A673 (cell line): ENCODE measurements at regions not wholly inside any gene's neighbourhood (a gene's known extent, or its start where the extent isn't known, plus 50 kb on each side); places are given as distances from the start of the nearest gene placed in this dataset.

Source experiments
- BruUV-seq: library from RNA; stranded (reverse); fragments of 400-500 nt; replicated peaks from 2 replicates; lab custom pipeline; 2021; lab: Mats Ljungman, UMichigan
- CTCF ChIA-PET: fragments of 300-600 bp; sonication (Branson Sonifier 250); formaldehyde crosslinking; loops from one replicate; lab custom pipeline; 2022; ENCODE audit warnings: antibody characterized with exemption; lab: Charles Lee
- POLR2A ChIA-PET: fragments of 300-600 bp; sonication (Branson Sonifier 250); formaldehyde crosslinking; loops from one replicate; lab custom pipeline; 2022; ENCODE audit warnings: antibody characterized with exemption; ENCODE audit not compliant: low non-redundant PET; lab: Charles Lee
- DNase-seq: peaks from one replicate; pipeline ENCODE4 v3.0.0-alpha.2; 2015; ENCODE audit warnings: low spot score
- H3K27ac ChIP-seq: fragments of 200-600 bp; sonication (generic); 2 replicates; pipeline ENCODE4 v1.5.1; 2016; ENCODE audit warnings: mixed run types, low read depth, mild to moderate bottlenecking, mixed read lengths, antibody characterized with exemption, low read length; ENCODE audit not compliant: poor library complexity, severe bottlenecking
- H3K27me3 ChIP-seq: fragments of 200-600 bp; sonication (generic); replicated peaks from 2 replicates; pipeline ENCODE4 v1.6.1; 2017; ENCODE audit warnings: mixed run types, low read depth, mild to moderate bottlenecking, mixed read lengths, antibody characterized with exemption, low read length; ENCODE audit not compliant: insufficient read depth, poor library complexity
- H3K36me3 ChIP-seq: fragments of 200-600 bp; sonication (generic); 2 replicates; pipeline ENCODE4 v1.6.1; 2016; ENCODE audit warnings: mixed run types, mild to moderate bottlenecking, mixed read lengths, antibody characterized with exemption, low read length; ENCODE audit not compliant: insufficient read depth, poor library complexity, severe bottlenecking
- H3K4me1 ChIP-seq: fragments of 200-600 bp; sonication (generic); 2 replicates; pipeline ENCODE4 v1.6.1; 2017; ENCODE audit warnings: mixed run types, mild to moderate bottlenecking, mixed read lengths, antibody characterized with exemption, low read length; ENCODE audit not compliant: insufficient read depth, poor library complexity, severe bottlenecking
- H3K4me3 ChIP-seq: fragments of 200-600 bp; sonication (generic); 2 replicates; pipeline ENCODE4 v1.5.1; 2016; ENCODE audit warnings: low read depth, mixed run types, mild to moderate bottlenecking, mixed read lengths, low read length; ENCODE audit not compliant: poor library complexity, severe bottlenecking
- H3K9me3 ChIP-seq: fragments of 200-600 bp; sonication (generic); 2 replicates; pipeline ENCODE4 v1.6.1; 2016; ENCODE audit warnings: mixed run types, low read depth, mild to moderate bottlenecking, mixed read lengths, antibody characterized with exemption, low read length; ENCODE audit not compliant: poor library complexity, severe bottlenecking
- EZH2 ChIP-seq: fragments of 200-600 bp; sonication (generic); IDR thresholded peaks from 2 replicates; pipeline ENCODE4 v1.6.1; 2017; ENCODE audit warnings: borderline replicate concordance, low read depth, mild to moderate bottlenecking, mixed read lengths, antibody characterized with exemption, low read length; ENCODE audit not compliant: poor library complexity, severe bottlenecking
- intact Hi-C: fragments of 100-400 bp; cut with micrococcal nuclease; formaldehyde crosslinking; loops from one replicate; pipeline ENCODE4 v1.10.0; 2022; ENCODE audit not compliant: unreplicated experiment
- TF ChIP-seq, protein P1 (sequence below): fragments of 300-800, 200-600 bp; sonication (generic); conservative IDR thresholded peaks from 2 replicates; pipeline ENCODE4 v1.5.1; 2017; ENCODE audit warnings: low read depth, mild to moderate bottlenecking, antibody characterized with exemption, low read length, moderate library complexity, mixed read lengths

DNA sequence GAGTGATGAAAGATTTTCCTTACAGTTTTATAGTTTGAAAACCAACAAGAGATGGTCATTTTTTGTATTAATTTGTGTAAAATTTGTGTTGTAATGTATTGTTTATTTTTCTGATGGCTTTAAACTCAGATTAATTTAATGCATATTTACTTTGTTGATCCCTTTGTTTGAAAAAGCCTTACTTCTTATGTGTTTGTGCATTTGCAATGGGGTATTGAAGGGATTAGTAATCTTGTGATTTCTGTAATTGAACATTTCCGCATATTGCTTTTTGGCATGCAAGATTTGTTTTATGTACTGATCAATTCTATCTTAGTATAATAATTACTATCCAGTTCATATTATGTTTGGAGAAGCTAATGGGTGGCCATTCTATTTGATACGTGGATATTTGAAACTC lies 98.4 kb upstream of the ROBO1 start:
- H3K4me1 ChIP-seq: no peaks in the 10 kb centered on the region
- TF ChIP-seq EZH2: no peak
- TF ChIP-seq, protein P1, sequence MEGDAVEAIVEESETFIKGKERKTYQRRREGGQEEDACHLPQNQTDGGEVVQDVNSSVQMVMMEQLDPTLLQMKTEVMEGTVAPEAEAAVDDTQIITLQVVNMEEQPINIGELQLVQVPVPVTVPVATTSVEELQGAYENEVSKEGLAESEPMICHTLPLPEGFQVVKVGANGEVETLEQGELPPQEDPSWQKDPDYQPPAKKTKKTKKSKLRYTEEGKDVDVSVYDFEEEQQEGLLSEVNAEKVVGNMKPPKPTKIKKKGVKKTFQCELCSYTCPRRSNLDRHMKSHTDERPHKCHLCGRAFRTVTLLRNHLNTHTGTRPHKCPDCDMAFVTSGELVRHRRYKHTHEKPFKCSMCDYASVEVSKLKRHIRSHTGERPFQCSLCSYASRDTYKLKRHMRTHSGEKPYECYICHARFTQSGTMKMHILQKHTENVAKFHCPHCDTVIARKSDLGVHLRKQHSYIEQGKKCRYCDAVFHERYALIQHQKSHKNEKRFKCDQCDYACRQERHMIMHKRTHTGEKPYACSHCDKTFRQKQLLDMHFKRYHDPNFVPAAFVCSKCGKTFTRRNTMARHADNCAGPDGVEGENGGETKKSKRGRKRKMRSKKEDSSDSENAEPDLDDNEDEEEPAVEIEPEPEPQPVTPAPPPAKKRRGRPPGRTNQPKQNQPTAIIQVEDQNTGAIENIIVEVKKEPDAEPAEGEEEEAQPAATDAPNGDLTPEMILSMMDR: no peak
- BruUV-seq: no TSS peak
- H3K4me3 ChIP-seq: no peak overlapping the region
- ChIA-PET CTCF (no interaction called here), POLR2A (no interaction called here)
- no peak overlapping the region for H3K27ac ChIP-seq
- no peaks in the 10 kb centered on the region for H3K9me3 ChIP-seq
- no peak for DNase-seq
- no peaks in the 10 kb centered on the region for H3K36me3 ChIP-seq
- H3K27me3 ChIP-seq: no peaks in the 10 kb centered on the region
- intact Hi-C loops: no loop called here

DNA sequence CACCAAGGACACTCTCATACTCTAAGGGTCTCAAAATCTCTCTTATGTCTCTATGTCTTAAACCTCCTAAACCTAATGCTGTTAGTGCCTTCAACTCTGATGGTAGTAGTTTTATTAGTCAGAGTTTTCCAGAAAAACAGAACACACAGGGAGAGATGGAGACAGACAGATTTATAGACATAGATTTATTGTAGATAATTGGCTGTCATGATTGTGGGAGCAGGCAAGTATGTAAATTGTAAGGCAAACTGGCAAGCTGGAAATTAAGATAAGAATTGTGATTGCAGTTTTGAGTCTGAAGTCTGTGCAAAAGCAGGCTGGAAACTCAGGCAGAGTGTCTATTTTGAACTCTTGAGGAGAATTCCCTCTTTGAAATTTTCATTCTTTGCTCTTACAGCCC lies 96.3 kb upstream of the ROBO1 start:
- H3K27me3 ChIP-seq: no peaks in the 10 kb centered on the region
- no TSS peak for BruUV-seq
- ChIA-PET CTCF (no interaction called here), POLR2A (no interaction called here)
- TF ChIP-seq EZH2: no peak
- TF ChIP-seq, protein P1: no peak
- intact Hi-C loops: no loop called here
- DNase-seq: no peak
- no peaks in the 10 kb centered on the region for H3K36me3 ChIP-seq
- no peak overlapping the region for H3K27ac ChIP-seq
- no peaks in the 10 kb centered on the region for H3K4me1 ChIP-seq
- no peak overlapping the region for H3K4me3 ChIP-seq
- H3K9me3 ChIP-seq: no peaks in the 10 kb centered on the region

DNA sequence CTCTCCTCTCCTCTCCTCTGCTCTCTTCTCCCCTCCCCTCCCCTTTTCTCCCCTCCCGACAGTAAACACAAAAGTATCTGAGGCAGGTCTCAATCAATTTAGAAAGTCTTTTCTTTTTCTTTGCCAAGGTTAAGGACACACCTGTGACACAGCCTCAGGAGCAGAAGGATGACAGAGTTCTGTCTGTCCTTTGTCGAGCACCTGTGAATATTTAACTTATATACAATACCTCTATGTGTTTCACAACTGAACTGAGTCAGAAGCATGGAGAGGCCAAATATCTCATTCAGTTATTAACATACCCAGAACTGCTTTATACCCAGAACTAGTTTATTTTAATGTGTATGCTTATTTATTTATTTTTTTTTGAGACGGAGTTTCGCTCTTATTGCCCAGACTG lies 81.1 kb upstream of the ROBO1 start:
- DNase-seq: no peak
- H3K27me3 ChIP-seq: no peaks in the 10 kb centered on the region
- no peaks in the 10 kb centered on the region for H3K9me3 ChIP-seq
- BruUV-seq: no TSS peak
- ChIA-PET POLR2A (no interaction called here), CTCF (no interaction called here)
- no peaks in the 10 kb centered on the region for H3K36me3 ChIP-seq
- H3K4me1 ChIP-seq: no peaks in the 10 kb centered on the region
- H3K27ac ChIP-seq: no peak overlapping the region
- intact Hi-C loops: no loop called here
- TF ChIP-seq, protein P1: no peak
- no peak for TF ChIP-seq EZH2
- H3K4me3 ChIP-seq: no peak overlapping the region
